ENCODE measurements at regions not wholly inside any gene's neighbourhood (a gene's known extent, or its start where the extent isn't known, plus 50 kb on each side); places are given as distances from the start of the nearest gene placed in this dataset.

GRCh38 chr6:54993948-54994347 lies 147.4 kb downstream of the FAM83B start:
- Histone ChIP-seq H3F3A (ENCODE audit: insufficient read depth, low read length) (no peaks in the 10 kb centered on the region), H3K27ac (ENCODE audit: low read length) (no peak overlapping the region), H3K79me2 (ENCODE audit: low read length) (no peaks in the 10 kb centered on the region), H3K4me1 (ENCODE audit: low read length) (peaks cover 5% of the 10 kb centered on the region; the same call in 1 of the 2 replicates), H3K4me3 (ENCODE audit: low read length) (no peak overlapping the region), H2AFZ (ENCODE audit: low read length) (no peak overlapping the region), H3K9ac (ENCODE audit: low read length) (no peak overlapping the region), H3K4me2 (ENCODE audit: low read depth, low read length) (no peak overlapping the region), H3K9me2 (replicated peaks; ENCODE audit: insufficient read depth, low read length) (no peaks in the 10 kb centered on the region), H4K20me1 (ENCODE audit: insufficient read depth, low read length) (no peaks in the 10 kb centered on the region), H3K9me3 (replicated peaks; ENCODE audit: insufficient read depth, low read length) (no peaks in the 10 kb centered on the region), H3K36me3 (replicated peaks; ENCODE audit: insufficient read depth, low read length) (no peaks in the 10 kb centered on the region), H3K27me3 (replicated peaks; ENCODE audit: insufficient read depth, low read length) (no peaks in the 10 kb centered on the region)
- DNase-seq, result no peak
- TF ChIP-seq CTCF (IDR thresholded peaks at IDR 0.05; ENCODE audit: low read length), result no peak
- TF ChIP-seq EZH2 (optimal IDR thresholded peaks at IDR 0.05; ENCODE audit: low read depth, low read length), result no peak
- TF ChIP-seq EZH2phosphoT487 (IDR thresholded peaks at IDR 0.05; ENCODE audit: low read length), result no peak

- Histone ChIP-seq H3K36me3 (replicated peaks; ENCODE audit: insufficient read depth, low read length) (no peaks in the 10 kb centered on the region), H3K27ac (ENCODE audit: low read length) (no peak overlapping the region), H4K20me1 (ENCODE audit: insufficient read depth, low read length) (no peaks in the 10 kb centered on the region), H3K9me2 (replicated peaks; ENCODE audit: insufficient read depth, low read length) (no peaks in the 10 kb centered on the region), H3K4me2 (ENCODE audit: low read depth, low read length) (no peak overlapping the region), H3K79me2 (ENCODE audit: low read length) (no peaks in the 10 kb centered on the region), H2AFZ (ENCODE audit: low read length) (no peak overlapping the region), H3K9ac (ENCODE audit: low read length) (no peak overlapping the region), H3F3A (ENCODE audit: insufficient read depth, low read length) (no peaks in the 10 kb centered on the region), H3K4me3 (ENCODE audit: low read length) (no peak overlapping the region), H3K4me1 (ENCODE audit: low read length) (no peaks in the 10 kb centered on the region), H3K27me3 (replicated peaks; ENCODE audit: insufficient read depth, low read length) (no peaks in the 10 kb centered on the region), H3K9me3 (replicated peaks; ENCODE audit: insufficient read depth, low read length) (no peaks in the 10 kb centered on the region)
- no peak for DNase-seq
- TF ChIP-seq CTCF (IDR thresholded peaks at IDR 0.05; ENCODE audit: low read length) (no peak), EZH2 (optimal IDR thresholded peaks at IDR 0.05; ENCODE audit: low read depth, low read length) (no peak), EZH2phosphoT487 (IDR thresholded peaks at IDR 0.05; ENCODE audit: low read length) (no peak)
Observed at GRCh38 chr6:54998576-54998975, 152.0 kb downstream of the FAM83B start.

- Histone ChIP-seq H3K9me3 (replicated peaks; ENCODE audit: insufficient read depth, low read length) (no peaks in the 10 kb centered on the region), H3K27me3 (replicated peaks; ENCODE audit: insufficient read depth, low read length) (no peaks in the 10 kb centered on the region), H3K9ac (ENCODE audit: low read length) (no peak overlapping the region), H3K4me3 (ENCODE audit: low read length) (no peak overlapping the region), H4K20me1 (ENCODE audit: insufficient read depth, low read length) (no peaks in the 10 kb centered on the region), H3K79me2 (ENCODE audit: low read length) (no peaks in the 10 kb centered on the region), H3K36me3 (replicated peaks; ENCODE audit: insufficient read depth, low read length) (no peaks in the 10 kb centered on the region), H3K4me1 (ENCODE audit: low read length) (no peaks in the 10 kb centered on the region), H3K9me2 (replicated peaks; ENCODE audit: insufficient read depth, low read length) (no peaks in the 10 kb centered on the region), H2AFZ (ENCODE audit: low read length) (no peak overlapping the region), H3K4me2 (ENCODE audit: low read depth, low read length) (no peak overlapping the region), H3F3A (ENCODE audit: insufficient read depth, low read length) (no peaks in the 10 kb centered on the region), H3K27ac (ENCODE audit: low read length) (no peak overlapping the region)
- DNase-seq, result no peak
- TF ChIP-seq EZH2 (optimal IDR thresholded peaks at IDR 0.05; ENCODE audit: low read depth, low read length) (no peak), CTCF (IDR thresholded peaks at IDR 0.05; ENCODE audit: low read length) (no peak)
Observed at GRCh38 chr6:55003719-55004430, 157.3 kb downstream of the FAM83B start.
